Stomach (tissue), 4 donors: ENCODE measurements at regions not wholly inside any gene's neighbourhood (a gene's known extent, or its start where the extent isn't known, plus 50 kb on each side); places are given as distances from the start of the nearest gene placed in this dataset.

ENCODE experiments used
- EP300 ChIP-seq: sonication (generic); formaldehyde crosslinking; IDR thresholded peaks from one replicate; pipeline ENCODE4 v1.6.1; 2017; ENCODE audit warnings: antibody characterized with exemption
- POLR2A ChIP-seq, 4 donors: fragments of 450-650 bp; IDR thresholded peaks; one replicate each; pipeline ENCODE4 v1.6.1; 2016; ENCODE audit warnings: antibody characterized with exemption in 4 of 4, control low read depth in 2 of 4, mild to moderate bottlenecking in 1 of 4, moderate library complexity in 1 of 4
- POLR2AphosphoS5 ChIP-seq, 3 donors: sonication (generic); formaldehyde crosslinking; IDR thresholded peaks; one replicate each; pipeline ENCODE4 v1.6.1; 2016; ENCODE audit warnings: antibody characterized with exemption in 3 of 3
- TF ChIP-seq, protein P1 (sequence below), 7 experiments: fragments of 450-650 bp in 4 of 7; fragments of 200-600 bp in 3 of 7; sonication (generic) in 3 of 7; IDR thresholded peaks; one replicate each; pipeline ENCODE4 v1.5.1; 2016 to 2019; ENCODE audit warnings: antibody characterized with exemption in 7 of 7, control low read depth in 2 of 7, mild to moderate bottlenecking in 1 of 7

GRCh38 chr18:66951750-66952149 lies 347.9 kb upstream of the CDH19 start:
- TF ChIP-seq, protein P1, sequence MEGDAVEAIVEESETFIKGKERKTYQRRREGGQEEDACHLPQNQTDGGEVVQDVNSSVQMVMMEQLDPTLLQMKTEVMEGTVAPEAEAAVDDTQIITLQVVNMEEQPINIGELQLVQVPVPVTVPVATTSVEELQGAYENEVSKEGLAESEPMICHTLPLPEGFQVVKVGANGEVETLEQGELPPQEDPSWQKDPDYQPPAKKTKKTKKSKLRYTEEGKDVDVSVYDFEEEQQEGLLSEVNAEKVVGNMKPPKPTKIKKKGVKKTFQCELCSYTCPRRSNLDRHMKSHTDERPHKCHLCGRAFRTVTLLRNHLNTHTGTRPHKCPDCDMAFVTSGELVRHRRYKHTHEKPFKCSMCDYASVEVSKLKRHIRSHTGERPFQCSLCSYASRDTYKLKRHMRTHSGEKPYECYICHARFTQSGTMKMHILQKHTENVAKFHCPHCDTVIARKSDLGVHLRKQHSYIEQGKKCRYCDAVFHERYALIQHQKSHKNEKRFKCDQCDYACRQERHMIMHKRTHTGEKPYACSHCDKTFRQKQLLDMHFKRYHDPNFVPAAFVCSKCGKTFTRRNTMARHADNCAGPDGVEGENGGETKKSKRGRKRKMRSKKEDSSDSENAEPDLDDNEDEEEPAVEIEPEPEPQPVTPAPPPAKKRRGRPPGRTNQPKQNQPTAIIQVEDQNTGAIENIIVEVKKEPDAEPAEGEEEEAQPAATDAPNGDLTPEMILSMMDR (IDR thresholded peaks at IDR 0.05) = no peak
- TF ChIP-seq POLR2A (IDR thresholded peaks at IDR 0.05) = no peak
- no peak for TF ChIP-seq EP300
- no peak for TF ChIP-seq POLR2AphosphoS5 (IDR thresholded peaks at IDR 0.05)
